ENCODE measurements at regions not wholly inside any gene's neighbourhood (a gene's known extent, or its start where the extent isn't known, plus 50 kb on each side); places are given as distances from the start of the nearest gene placed in this dataset.
"Not testable (repeated sequence)": the region's sequence is repeated elsewhere in the genome, so short reads cannot be mapped to it uniquely, and the experiment has no call there.

DNA sequence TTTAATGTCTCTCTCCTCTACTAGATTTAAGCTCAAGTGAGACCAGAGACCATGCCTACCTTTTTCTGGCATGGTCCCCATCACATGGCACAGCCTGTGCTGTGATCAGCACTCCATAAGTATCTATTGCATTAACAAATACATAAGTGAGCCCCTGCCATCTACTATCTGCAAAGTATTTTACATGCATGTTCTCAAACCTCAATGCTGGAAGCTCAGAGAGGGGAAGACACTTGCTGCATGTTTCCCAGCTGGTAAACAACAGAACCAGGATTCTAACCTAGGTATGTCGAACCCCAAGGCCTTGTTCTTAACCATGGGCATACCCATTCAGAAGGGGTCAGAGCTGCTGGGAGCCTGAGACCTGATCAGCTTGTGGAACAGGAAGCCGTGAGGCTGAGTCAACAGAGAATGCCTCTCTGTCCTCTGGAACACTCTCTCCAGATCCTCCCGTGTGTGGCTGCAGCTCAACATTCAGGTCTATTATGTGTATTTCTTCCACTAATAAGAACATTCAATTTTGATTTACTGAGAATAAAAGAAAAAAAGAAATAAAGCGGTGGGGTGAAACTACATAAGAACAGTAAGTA lies 232.5 kb upstream of the MSX2 start:
- Histone ChIP-seq H3K4me1 (no peaks in the 10 kb centered on the region), H3K9me3 (peaks cover 0 to 1% (median 0%) of the 10 kb centered on the region in 3 donors), H3K36me3 (no peaks in the 10 kb centered on the region), H3K27me3 (no peaks in the 10 kb centered on the region), H3K4me3 (no peak overlapping the region), H3K27ac (no peak overlapping the region)
- no peak for TF ChIP-seq EP300 (IDR thresholded peaks at IDR 0.05)
- no peak for TF ChIP-seq CTCF (IDR thresholded peaks at IDR 0.05)
- TF ChIP-seq POLR2AphosphoS5 (IDR thresholded peaks at IDR 0.05), result no peak
- no peak for TF ChIP-seq POLR2A (IDR thresholded peaks at IDR 0.05)
- WGBS, 2 donors (ENCODE audit: low coverage in 1 of 2), result 70 to 100% methylated on average over 1 to 4 of the region's 4 CpGs
- no peak for ATAC-seq

DNA sequence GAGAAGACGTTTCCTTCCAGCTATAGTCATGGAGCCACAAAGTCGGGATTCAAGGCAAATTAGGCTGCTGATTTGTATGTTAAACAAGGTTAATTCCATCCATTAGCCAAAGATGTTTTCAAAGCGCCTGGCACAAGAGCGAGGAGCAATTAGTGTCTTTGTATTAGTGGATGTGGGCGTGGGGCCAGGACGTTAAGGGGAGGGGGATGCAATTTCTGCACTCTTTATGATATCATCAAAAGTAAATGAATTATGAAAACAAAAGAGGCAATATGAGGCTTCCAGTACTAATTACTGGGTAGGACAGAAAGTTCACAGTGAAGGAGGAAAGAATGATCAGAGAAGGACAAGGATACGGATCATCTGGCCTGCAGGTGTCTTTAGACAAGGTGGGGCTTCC lies 230.9 kb upstream of the MSX2 start:
- H3K9me3 ChIP-seq, result peaks cover 0 to 11% (median 0%) of the 10 kb centered on the region in 3 donors
- no peak for ATAC-seq

DNA sequence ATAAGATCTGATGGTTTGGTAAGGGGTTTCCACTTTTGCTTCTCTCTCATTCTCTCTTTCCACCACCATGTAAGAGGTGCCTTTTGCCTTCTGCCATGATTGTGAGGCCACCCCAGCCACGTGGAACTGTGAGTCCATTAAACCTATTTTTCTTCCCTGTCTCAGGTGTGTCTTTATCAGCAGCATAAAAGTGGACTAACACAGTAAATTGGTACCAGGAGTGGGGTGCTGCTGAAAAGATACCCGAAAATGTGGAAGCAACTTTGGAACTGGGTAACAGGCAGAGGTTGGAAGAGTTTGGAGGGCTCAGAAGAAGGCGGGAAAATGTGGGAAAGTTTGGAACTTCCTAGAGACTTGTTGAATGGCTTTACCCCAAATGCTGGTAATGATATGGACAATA lies 226.4 kb upstream of the MSX2 start:
- not testable (repeated sequence) for H3K27ac ChIP-seq, H3K4me1 ChIP-seq, H3K4me3 ChIP-seq, ATAC-seq, H3K27me3 ChIP-seq, H3K36me3 ChIP-seq
- 64 to 84% methylated on average over 2 to 3 of the region's 3 CpGs for WGBS, 2 donors (ENCODE audit: low coverage in 1 of 2)
- peaks cover 0 to 25% (median 0%) of the 10 kb centered on the region in 3 donors for H3K9me3 ChIP-seq

More for the DNA sequence above, 230.9 kb upstream of the MSX2 start:
- no peaks in the 10 kb centered on the region for H3K4me1 ChIP-seq
- 59 to 79% methylated on average over 6 to 7 of the region's 7 CpGs for WGBS, 2 donors (ENCODE audit: low coverage in 1 of 2)
- no peak overlapping the region for H3K27ac ChIP-seq
- no peak for TF ChIP-seq POLR2A (IDR thresholded peaks at IDR 0.05)
- TF ChIP-seq CTCF (IDR thresholded peaks at IDR 0.05), result no peak
- TF ChIP-seq EP300 (IDR thresholded peaks at IDR 0.05), result no peak
- no peak for TF ChIP-seq POLR2AphosphoS5 (IDR thresholded peaks at IDR 0.05)
- H3K4me3 ChIP-seq, result no peak overlapping the region
- H3K36me3 ChIP-seq, result no peaks in the 10 kb centered on the region
- H3K27me3 ChIP-seq, result no peaks in the 10 kb centered on the region

DNA sequence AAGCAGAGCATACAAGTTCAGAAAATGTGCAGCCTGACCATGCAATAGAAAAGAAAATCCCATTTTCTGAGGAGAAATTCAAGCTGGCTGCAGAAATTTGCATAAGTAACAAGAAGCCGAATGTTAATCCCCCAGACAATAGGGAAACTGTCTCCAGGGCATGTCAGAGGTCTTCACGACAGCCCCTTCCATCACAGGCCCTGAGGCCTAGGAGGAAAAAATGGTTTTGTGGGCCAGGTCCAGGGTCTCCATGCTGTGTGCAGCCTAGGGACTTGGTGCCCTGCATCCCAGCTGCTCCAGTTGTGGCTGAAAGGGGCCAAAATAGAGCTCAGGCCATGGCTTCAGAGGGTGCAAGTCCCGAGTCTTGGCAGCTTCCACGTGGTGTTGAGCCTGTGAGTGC lies 225.8 kb upstream of the MSX2 start:
- WGBS, 2 donors (ENCODE audit: low coverage in 1 of 2), result 29 to 89% methylated on average over 1 to 3 of the region's 4 CpGs
- ATAC-seq, H3K27ac ChIP-seq, H3K4me3 ChIP-seq, H3K27me3 ChIP-seq, H3K4me1 ChIP-seq, H3K36me3 ChIP-seq: not testable (repeated sequence)
- peaks cover 0 to 25% (median 0%) of the 10 kb centered on the region in 3 donors for H3K9me3 ChIP-seq

- Histone ChIP-seq H3K36me3 (no peaks in the 10 kb centered on the region), H3K27ac (no peak overlapping the region), H3K4me1 (no peaks in the 10 kb centered on the region), H3K27me3 (no peaks in the 10 kb centered on the region), H3K9me3 (peaks cover 0 to 25% (median 0%) of the 10 kb centered on the region in 3 donors), H3K4me3 (no peak overlapping the region)
- 52 to 70% methylated on average over 2 to 5 of the region's 5 CpGs for WGBS, 2 donors (ENCODE audit: low coverage in 1 of 2)
- ATAC-seq, result no peak
- TF ChIP-seq POLR2AphosphoS5 (IDR thresholded peaks at IDR 0.05) (no peak), CTCF (IDR thresholded peaks at IDR 0.05) (no peak), EP300 (IDR thresholded peaks at IDR 0.05) (no peak), POLR2A (IDR thresholded peaks at IDR 0.05) (no peak)
These were observed 223.7 kb upstream of the MSX2 start for GRCh38 chr5:174500636-174501035.

- no peak for ATAC-seq
- 51 to 53% methylated on average over 4 to 6 of the region's 6 CpGs for WGBS, 2 donors (ENCODE audit: low coverage in 1 of 2)
- no peak overlapping the region for H3K27ac ChIP-seq
- no peaks in the 10 kb centered on the region for H3K27me3 ChIP-seq
- no peaks in the 10 kb centered on the region for H3K4me1 ChIP-seq
- no peak overlapping the region for H3K4me3 ChIP-seq
- no peak for TF ChIP-seq POLR2A (IDR thresholded peaks at IDR 0.05)
- no peaks in the 10 kb centered on the region for H3K36me3 ChIP-seq
- peaks cover 0 to 25% (median 0%) of the 10 kb centered on the region in 3 donors for H3K9me3 ChIP-seq
These were observed 222.8 kb upstream of the MSX2 start for GRCh38 chr5:174501461-174502069.

Data from gastroesophageal sphincter (tissue), 4 donors.